HG03439 (cell line): ENCODE measurements at regions not wholly inside any gene's neighbourhood (a gene's known extent, or its start where the extent isn't known, plus 50 kb on each side); places are given as distances from the start of the nearest gene placed in this dataset.

Experiments
- ATAC-seq: cut with Tn5 transposase; IDR thresholded peaks from one replicate; pipeline ENCODE4 v1.9.1; 2021; ENCODE audit warnings: mild to moderate bottlenecking, moderate library complexity; ENCODE audit not compliant: unreplicated experiment

DNA sequence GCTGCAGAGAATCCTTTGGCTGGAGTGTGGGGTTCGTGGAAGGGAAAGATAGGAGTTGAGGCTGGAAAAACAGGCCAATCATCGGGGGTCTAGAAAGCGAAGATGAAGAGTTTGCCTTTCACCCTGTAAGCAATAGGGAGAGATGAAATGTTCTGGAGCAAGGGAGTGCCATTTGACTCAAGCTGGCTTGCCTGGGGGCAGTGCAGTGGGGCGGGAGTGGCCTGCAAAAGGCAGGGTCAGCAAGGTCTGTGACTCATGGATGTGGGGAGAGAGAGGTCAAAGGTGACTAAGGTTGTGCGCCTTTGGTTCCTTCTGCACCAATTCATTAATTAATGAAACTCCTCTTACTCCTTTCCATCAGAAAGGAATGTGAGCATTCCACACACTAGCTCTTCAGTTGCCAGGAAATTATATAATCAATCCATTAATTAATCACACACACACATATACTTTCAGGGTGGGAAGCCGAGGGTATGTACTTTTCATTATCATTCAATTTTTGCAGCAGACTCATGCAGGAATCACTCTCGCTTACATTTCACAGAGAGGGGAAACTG is 227.6 kb downstream of the MYCN start:
- ATAC-seq = no peak

DNA sequence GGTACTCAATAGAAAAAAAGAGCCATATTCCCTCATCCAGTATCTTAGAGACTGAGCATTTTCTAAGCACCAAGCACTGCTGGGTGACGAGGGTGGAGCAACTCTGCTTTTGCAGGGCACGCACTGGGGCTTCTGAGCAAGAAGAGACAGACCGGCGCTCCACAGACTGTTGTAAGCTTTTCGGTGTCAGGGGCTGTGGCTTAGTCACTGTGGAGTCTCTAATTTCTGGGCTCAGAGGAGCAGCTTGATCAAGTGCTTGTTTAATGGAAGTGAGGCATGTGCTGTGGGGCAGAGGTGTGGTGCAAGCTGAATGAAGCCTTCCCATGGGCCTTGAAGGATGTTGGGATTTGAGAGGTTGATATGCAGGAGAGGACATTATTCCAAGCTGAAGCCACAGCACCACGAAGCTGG is 227.1 kb downstream of the MYCN start:
- no peak for ATAC-seq

- ATAC-seq = no peak
Measured at GRCh38 chr2:16166327-16166981, 226.1 kb downstream of the MYCN start.

GRCh38 chr2:16165518-16166326 is 225.4 kb downstream of the MYCN start:
- no peak for ATAC-seq

- ATAC-seq = no peak
Measured at GRCh38 chr2:16162491-16163040, 222.2 kb downstream of the MYCN start.

GRCh38 chr2:16161768-16162490 is 221.6 kb downstream of the MYCN start:
- no peak for ATAC-seq

GRCh38 chr2:16161085-16161565 is 220.8 kb downstream of the MYCN start:
- no peak for ATAC-seq

DNA sequence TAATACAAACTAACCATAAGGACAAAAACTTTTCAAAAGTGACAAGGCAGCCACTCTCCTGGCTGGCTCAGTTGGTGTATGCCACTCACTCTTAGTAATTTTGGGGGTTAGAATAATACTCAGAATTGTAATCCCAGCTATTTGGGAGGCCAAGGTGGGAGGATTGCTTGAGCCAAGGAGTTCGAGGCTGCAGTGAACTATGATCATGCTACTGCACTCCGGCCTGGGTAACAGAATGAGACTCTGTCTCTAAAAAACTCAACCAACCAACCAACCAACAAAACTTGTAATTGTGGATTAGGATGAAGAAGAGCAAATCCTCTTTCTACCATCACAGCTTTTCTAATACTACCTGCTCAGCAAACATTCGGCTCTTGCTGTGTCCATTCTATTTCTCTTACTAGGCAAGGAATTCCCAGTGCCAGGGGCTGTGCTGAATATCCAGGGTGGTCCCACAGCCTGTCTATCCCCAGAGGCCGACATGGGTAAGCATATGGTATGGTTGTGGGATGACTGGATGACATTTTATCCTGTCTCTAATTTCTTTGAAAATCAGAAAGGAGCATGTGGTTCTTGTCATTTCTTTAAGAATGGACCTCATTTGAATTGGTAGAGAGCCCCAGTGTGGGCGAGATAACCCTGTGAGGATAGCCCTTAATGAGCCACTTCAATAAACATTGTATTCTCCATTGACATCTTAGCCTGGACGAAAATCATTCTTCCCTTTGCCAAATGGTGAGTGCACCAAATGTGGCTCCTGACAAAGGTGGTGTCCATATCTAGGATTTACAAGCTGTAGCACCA is 220.1 kb downstream of the MYCN start:
- no peak for ATAC-seq

- no peak for ATAC-seq
Measured at GRCh38 chr2:16156411-16156810, 216.1 kb downstream of the MYCN start.

GRCh38 chr2:16155766-16156165 is 215.4 kb downstream of the MYCN start:
- ATAC-seq = no peak

DNA sequence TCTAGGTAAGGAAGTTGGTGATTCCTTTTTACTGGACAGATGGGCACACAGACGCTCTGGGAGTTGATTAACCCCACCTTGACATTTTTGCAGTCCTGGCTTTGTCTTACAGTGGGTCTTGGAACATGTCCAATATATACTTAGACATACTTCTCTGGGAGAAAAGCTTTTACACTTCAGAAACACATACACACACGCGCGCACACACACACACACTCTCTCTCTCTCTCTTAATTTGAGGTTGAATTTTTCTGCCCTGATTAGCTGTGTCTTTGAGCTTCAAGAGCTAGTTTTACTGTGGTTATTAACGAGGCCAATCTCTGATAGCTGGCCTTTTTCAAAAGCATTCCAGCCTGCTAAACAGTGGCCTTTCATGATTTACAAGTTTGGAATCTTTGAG is 215.0 kb downstream of the MYCN start:
- ATAC-seq = no peak

DNA sequence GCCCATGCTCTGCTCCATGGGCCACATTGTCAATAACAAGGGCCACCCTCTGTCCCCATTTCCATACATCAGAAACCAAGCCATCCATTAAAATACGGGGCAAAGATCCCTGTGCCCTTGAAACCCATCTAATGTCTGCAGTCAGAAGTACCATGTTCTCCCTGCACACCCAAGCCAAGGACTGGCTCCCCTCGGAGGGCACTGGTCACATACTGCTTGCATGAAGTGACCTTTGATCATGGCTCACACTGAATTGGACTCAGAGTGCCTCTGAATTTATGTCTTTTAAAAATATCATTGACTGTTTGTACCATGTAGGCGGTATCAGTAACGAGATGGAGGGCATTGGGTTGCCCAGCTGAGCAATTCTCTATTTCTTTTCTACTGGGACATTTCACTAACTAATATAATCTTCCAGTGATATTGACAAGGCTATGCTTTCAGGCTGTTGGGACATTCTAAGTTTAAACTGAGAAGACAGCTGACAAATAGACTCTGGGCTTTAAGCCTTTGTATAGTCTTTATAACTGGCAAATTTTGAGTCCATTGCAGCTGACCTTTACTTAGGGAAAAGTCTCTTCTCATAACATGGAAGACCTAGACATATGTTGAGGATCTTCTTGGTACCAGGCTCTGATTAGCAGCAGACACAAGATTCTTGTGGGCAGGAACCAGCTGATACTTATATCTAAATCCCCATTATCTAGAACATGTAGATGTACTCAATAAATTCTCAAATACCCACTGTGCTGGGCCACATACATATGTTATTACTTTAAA is 214.3 kb downstream of the MYCN start:
- ATAC-seq = no peak

GRCh38 chr2:16154061-16154460 is 213.7 kb downstream of the MYCN start:
- ATAC-seq = no peak

DNA sequence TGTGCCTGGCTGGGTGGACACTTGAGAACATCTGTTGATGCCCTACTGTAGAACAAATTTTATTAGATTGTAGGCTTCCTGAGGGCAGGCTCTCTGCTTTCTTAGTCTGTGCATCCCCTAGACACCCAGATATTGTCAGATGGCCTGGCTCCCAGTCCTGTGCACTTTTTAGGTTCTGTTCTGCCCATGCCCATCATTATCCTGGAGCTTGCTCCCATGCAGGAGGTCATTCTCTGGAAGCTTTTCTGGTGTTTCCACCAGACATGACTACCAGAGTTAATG is 213.3 kb downstream of the MYCN start:
- no peak for ATAC-seq

DNA sequence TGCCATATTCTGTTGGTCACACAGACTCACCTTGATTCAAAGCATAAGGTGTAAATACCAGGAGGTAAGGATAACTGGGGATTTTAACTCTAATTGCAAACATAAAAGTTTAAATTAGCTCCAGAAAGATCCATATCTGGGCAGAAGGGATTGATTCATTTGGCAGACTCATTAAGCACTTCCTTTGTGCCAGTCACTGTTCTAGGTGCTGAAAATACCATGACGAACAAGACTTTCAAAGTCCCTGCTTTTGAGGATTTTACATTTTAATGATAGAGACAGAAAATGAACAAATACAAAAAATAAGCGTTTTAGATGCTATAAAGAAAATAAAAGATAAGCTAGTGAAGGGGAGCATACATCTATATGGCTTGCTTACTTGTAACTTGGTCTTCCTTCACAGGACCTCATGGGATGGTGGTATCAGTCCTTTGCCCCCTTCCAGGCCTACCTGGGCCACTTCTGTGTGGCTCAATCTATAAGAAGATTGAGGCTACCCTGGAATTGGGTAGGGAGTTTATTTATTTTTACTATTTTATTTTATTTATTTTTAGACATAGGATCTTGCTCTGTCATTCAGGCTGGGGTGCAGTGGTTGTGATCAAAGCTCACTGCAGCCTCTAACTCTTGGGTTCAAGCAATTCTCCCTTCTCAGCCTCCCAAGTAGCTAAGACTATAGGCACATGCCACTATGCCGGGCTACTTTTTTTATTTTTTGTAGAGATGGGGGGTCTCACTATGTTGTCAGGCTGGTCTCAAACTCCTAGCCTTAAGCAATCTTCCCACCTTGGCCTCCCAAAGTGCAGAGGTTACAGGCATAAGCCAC is 212.8 kb downstream of the MYCN start:
- ATAC-seq = no peak

GRCh38 chr2:16152071-16152927 is 211.9 kb downstream of the MYCN start:
- no peak for ATAC-seq

DNA sequence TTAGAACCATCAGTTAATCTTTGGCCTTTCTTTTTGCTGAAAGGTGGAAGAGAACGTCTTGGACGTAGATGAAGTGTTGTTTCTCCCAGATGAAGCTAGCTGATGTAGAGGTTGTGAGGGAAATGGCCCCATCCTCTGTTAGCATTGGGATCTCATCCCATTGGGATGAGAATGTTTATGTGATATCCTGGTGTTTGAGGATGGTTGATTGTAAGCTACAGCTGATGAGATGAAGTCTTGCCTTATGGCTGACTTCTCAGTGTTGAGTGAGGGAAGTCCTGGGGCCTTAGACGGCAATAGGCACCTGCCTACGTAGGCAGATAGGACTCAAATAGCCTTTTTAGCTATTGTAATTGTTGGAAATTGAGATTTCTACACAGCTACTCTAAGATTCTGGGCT is 211.3 kb downstream of the MYCN start:
- no peak for ATAC-seq

DNA sequence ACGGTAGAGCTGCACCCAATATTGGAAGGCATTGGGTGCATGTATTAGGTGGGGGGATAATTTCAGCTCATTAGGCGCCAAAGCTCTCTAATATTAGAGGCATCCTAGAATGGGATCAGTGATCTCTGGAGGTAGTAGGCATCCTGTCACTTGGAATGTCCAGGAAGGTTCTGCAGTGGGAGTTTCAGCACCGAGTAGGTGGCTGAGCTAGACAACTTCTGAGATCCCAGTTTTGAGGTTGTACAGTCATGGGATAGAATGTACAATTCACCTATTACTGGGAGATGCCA is 210.9 kb downstream of the MYCN start:
- ATAC-seq = no peak
